GM21360 (cell line): ENCODE measurements at regions not wholly inside any gene's neighbourhood (a gene's known extent, or its start where the extent isn't known, plus 50 kb on each side); places are given as distances from the start of the nearest gene placed in this dataset.

Source experiments
- ATAC-seq: cut with Tn5 transposase; IDR thresholded peaks from one replicate; pipeline ENCODE4 v1.9.1; 2021; ENCODE audit warnings: mild to moderate bottlenecking, moderate library complexity; ENCODE audit not compliant: unreplicated experiment

GRCh38 chr1:30610917-30611316 is 112.5 kb downstream of the MATN1 start:
- ATAC-seq: no peak

GRCh38 chr1:30609999-30610345 is 113.4 kb downstream of the MATN1 start:
- ATAC-seq: no peak

- no peak for ATAC-seq
These were observed 113.9 kb downstream of the MATN1 start for GRCh38 chr1:30609336-30609998.

- ATAC-seq: no peak
These were observed 115.7 kb downstream of the MATN1 start for GRCh38 chr1:30607723-30608122.

- ATAC-seq: no peak
These were observed 117.2 kb downstream of the MATN1 start for GRCh38 chr1:30606166-30606565.

- no peak for ATAC-seq
These were observed 117.9 kb downstream of the MATN1 start for GRCh38 chr1:30605441-30605920.

GRCh38 chr1:30604801-30605440 is 118.5 kb downstream of the MATN1 start:
- ATAC-seq: no peak

- ATAC-seq: no peak
These were observed 120.1 kb downstream of the MATN1 start for GRCh38 chr1:30603081-30603858.

- no peak for ATAC-seq
These were observed 121.9 kb downstream of the MATN1 start for GRCh38 chr1:30601316-30602085.

GRCh38 chr1:30600706-30601105 is 122.7 kb downstream of the MATN1 start:
- no peak for ATAC-seq

GRCh38 chr1:30600258-30600657 is 123.1 kb downstream of the MATN1 start:
- ATAC-seq: no peak

- no peak for ATAC-seq
These were observed 123.7 kb downstream of the MATN1 start for GRCh38 chr1:30599721-30600120.

GRCh38 chr1:30598571-30599114 is 124.7 kb downstream of the MATN1 start:
- no peak for ATAC-seq

GRCh38 chr1:30597711-30598110 is 125.7 kb downstream of the MATN1 start:
- ATAC-seq: no peak

GRCh38 chr1:30596891-30597290 is 126.5 kb downstream of the MATN1 start:
- no peak for ATAC-seq

GRCh38 chr1:30596470-30596869 is 126.9 kb downstream of the MATN1 start:
- no peak for ATAC-seq

GRCh38 chr1:30589083-30589482 is 134.3 kb downstream of the MATN1 start:
- ATAC-seq: no peak

- ATAC-seq: no peak
These were observed 134.9 kb downstream of the MATN1 start for GRCh38 chr1:30588311-30589073.

GRCh38 chr1:30586671-30587070 is 136.7 kb downstream of the MATN1 start:
- no peak for ATAC-seq

- no peak for ATAC-seq
These were observed 143.8 kb downstream of the MATN1 start for GRCh38 chr1:30579580-30579979.
